Testis (tissue), 2 donors: ENCODE measurements at regions not wholly inside any gene's neighbourhood (a gene's known extent, or its start where the extent isn't known, plus 50 kb on each side); places are given as distances from the start of the nearest gene placed in this dataset.

Experiments
- CTCF ChIP-seq, 3 experiments: fragments of 450-650 bp in 2 of 3; fragments of 200-600 bp in 1 of 3; sonication (generic) in 1 of 3; IDR thresholded peaks; one replicate each; pipeline ENCODE4 v1.5.1; 2016 to 2019; ENCODE audit warnings: antibody characterized with exemption in 3 of 3, mild to moderate bottlenecking in 2 of 3, moderate library complexity in 1 of 3
- POLR2A ChIP-seq: fragments of 450-650 bp; IDR thresholded peaks from one replicate; pipeline ENCODE4 v1.6.1; 2017; ENCODE audit warnings: antibody characterized with exemption, mild to moderate bottlenecking, moderate library complexity

GRCh38 chr17:63289931-63290330 lies 156.2 kb downstream of the CYB561 start:
- TF ChIP-seq CTCF (IDR thresholded peaks at IDR 0.05) (no peak), POLR2A (no peak)
